Tibial nerve (tissue), 4 donors: ENCODE measurements at regions not wholly inside any gene's neighbourhood (a gene's known extent, or its start where the extent isn't known, plus 50 kb on each side); places are given as distances from the start of the nearest gene placed in this dataset.
"Not testable (repeated sequence)": the region's sequence is repeated elsewhere in the genome, so short reads cannot be mapped to it uniquely, and the experiment has no call there.

Source experiments
- DNase-seq, 2 donors: peaks; one replicate each; pipeline ENCODE4 v3.0.0-alpha.2; 2019; ENCODE audit warnings: low spot score in 2 of 2
- H3K27ac ChIP-seq, 4 donors: fragments of 200-600 bp; sonication (generic) in 3 of 4; one replicate each; pipeline ENCODE4 v1.5.1; 2017 to 2019; ENCODE audit warnings: mild to moderate bottlenecking in 1 of 4
- H3K27me3 ChIP-seq, 2 donors: fragments of 200-600 bp; sonication (generic) in 1 of 2; one replicate each; pipeline versions ENCODE4 v1.5.1 to v1.6.0; 2017 to 2019
- H3K36me3 ChIP-seq, 3 donors: fragments of 200-600 bp; sonication (generic); one replicate each; pipeline ENCODE4 v1.5.1; 2018 to 2019
- H3K4me1 ChIP-seq, 4 donors: fragments of 200-600 bp; sonication (generic) in 3 of 4; one replicate each; pipeline ENCODE4 v1.5.1; 2017 to 2019
- H3K4me3 ChIP-seq, 4 donors: fragments of 200-600 bp; sonication (generic) in 3 of 4; one replicate each; pipeline ENCODE4 v1.5.1; 2017 to 2019; ENCODE audit warnings: mild to moderate bottlenecking in 1 of 4, moderate library complexity in 1 of 4
- H3K9me3 ChIP-seq, 4 donors: fragments of 200-600 bp; sonication (generic) in 3 of 4; one replicate each; pipeline ENCODE4 v1.5.1; 2017 to 2019
- CTCF ChIP-seq, 5 experiments: fragments of 200-600 bp in 3 of 5; fragments of 450-650 bp in 2 of 5; sonication (generic) in 3 of 5; IDR thresholded peaks; one replicate each; pipeline ENCODE4 v1.5.1; 2016 to 2019; ENCODE audit warnings: antibody characterized with exemption in 5 of 5, mild to moderate bottlenecking in 3 of 5, moderate library complexity in 2 of 5
- EP300 ChIP-seq, 2 donors: sonication (generic); formaldehyde crosslinking; IDR thresholded peaks; one replicate each; pipeline ENCODE4 v1.6.1; 2017; ENCODE audit warnings: antibody characterized with exemption in 2 of 2, mild to moderate bottlenecking in 1 of 2
- POLR2A ChIP-seq, 2 donors: fragments of 450-650 bp; IDR thresholded peaks; one replicate each; pipeline ENCODE4 v1.6.1; 2017; ENCODE audit warnings: antibody characterized with exemption in 2 of 2, mild to moderate bottlenecking in 2 of 2, moderate library complexity in 2 of 2
- WGBS, 2 donors: methylation state at CpG; one replicate each; pipeline ENCODE4 v1.1.5; 2018; 5-methylcytosine and 5-hydroxymethylcytosine counted together

DNA sequence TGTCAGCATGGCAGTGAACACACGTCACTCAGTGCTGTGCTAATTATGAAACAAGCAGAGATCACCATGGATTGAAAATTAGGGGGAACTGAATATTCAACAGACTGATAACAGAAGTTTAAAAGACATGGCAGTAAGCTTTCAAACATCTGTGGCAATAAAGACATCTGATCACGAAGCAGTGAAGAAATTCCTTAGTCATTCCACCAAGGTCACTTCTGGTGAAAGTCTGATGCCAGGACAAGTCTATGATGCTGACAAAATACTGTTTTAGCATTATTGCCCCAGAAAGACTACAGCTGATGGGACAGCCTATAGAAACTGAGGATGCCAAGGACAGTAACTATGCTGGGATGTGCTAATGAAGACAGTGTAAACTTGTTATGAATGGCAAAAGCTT, 126.9 kb upstream of the RBM19 start:
- no peak overlapping the region for H3K4me3 ChIP-seq

DNA sequence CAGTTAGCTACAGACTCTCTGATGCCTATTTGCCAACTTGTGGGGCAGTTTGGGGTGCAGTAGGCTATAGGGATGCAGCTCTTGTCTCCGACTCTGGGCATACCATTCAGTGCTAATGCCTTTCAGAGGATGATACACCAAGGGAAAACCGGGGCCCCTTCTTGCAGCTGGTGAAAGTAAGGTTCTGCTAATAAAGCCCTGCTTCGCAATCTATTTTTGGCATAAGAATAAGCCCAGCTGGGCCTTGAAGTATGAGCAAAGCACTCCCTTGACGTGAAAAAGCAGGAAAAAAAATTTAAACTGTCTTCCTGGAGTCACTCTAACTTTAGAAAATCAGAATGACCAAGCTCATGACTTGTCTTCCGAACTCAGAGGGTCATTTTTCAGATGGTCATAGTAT, 124.1 kb upstream of the RBM19 start:
- no peaks in the 10 kb centered on the region for H3K27me3 ChIP-seq
- H3K4me3 ChIP-seq = no peak overlapping the region
- TF ChIP-seq POLR2A (IDR thresholded peaks at IDR 0.05) (no peak), EP300 (IDR thresholded peaks at IDR 0.05) (no peak), CTCF (IDR thresholded peaks at IDR 0.05) (no peak)
- H3K4me1 ChIP-seq = no peaks in the 10 kb centered on the region
- peaks cover 0 to 14% (median 0%) of the 10 kb centered on the region in 4 donors for H3K9me3 ChIP-seq
- no peak for DNase-seq
- no peak overlapping the region for H3K27ac ChIP-seq
- 60 to 71% methylated on average over 5 of the region's 5 CpGs for WGBS, 2 donors
- no peaks in the 10 kb centered on the region for H3K36me3 ChIP-seq

More for the DNA sequence above, 126.9 kb upstream of the RBM19 start:
- H3K36me3 ChIP-seq = no peaks in the 10 kb centered on the region
- 65 to 68% methylated on average over 2 of the region's 2 CpGs for WGBS, 2 donors
- no peaks in the 10 kb centered on the region for H3K27me3 ChIP-seq
- no peak for DNase-seq
- no peaks in the 10 kb centered on the region for H3K4me1 ChIP-seq
- peaks cover 0 to 14% (median 0%) of the 10 kb centered on the region in 4 donors for H3K9me3 ChIP-seq
- TF ChIP-seq CTCF (IDR thresholded peaks at IDR 0.05) = no peak
- H3K27ac ChIP-seq = no peak overlapping the region

DNA sequence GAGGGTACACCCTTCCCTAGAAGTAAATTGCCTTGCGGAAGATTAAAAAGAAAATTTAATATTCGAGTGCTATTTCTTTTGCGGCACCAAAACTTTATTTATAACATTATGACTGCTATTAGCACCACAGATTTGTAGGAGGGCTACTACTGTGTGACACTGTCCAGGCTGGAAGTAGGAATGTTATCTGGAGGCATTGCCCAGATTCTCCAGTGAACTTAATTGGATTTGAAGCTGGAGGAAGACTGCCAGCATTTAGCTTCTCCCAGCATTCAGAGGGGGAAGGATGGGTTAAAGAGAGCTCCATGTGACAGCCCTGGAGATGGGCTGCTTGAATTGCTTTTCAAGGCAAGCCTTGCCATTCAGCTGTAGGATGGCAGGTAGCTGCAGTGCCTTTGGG, 107.0 kb upstream of the RBM19 start:
- Histone ChIP-seq H3K4me3 (no peak overlapping the region), H3K27me3 (no peaks in the 10 kb centered on the region), H3K4me1 (no peaks in the 10 kb centered on the region), H3K27ac (no peak overlapping the region), H3K9me3 (no peaks in the 10 kb centered on the region), H3K36me3 (no peaks in the 10 kb centered on the region)
- 93 to 96% methylated on average over 3 of the region's 3 CpGs for WGBS, 2 donors
- no peak for DNase-seq
- TF ChIP-seq CTCF (IDR thresholded peaks at IDR 0.05) (no peak), EP300 (IDR thresholded peaks at IDR 0.05) (no peak), POLR2A (IDR thresholded peaks at IDR 0.05) (no peak)

- Histone ChIP-seq H3K4me3 (no peak overlapping the region), H3K4me1 (no peaks in the 10 kb centered on the region), H3K27me3 (no peaks in the 10 kb centered on the region), H3K27ac (no peak overlapping the region), H3K9me3 (peaks cover 0 to 8% (median 0%) of the 10 kb centered on the region in 4 donors), H3K36me3 (no peaks in the 10 kb centered on the region)
- TF ChIP-seq EP300 (IDR thresholded peaks at IDR 0.05) (no peak), CTCF (IDR thresholded peaks at IDR 0.05) (no peak), POLR2A (IDR thresholded peaks at IDR 0.05) (no peak)
- 57 to 64% methylated on average over 2 of the region's 2 CpGs for WGBS, 2 donors
- no peak for DNase-seq
These were observed 103.4 kb upstream of the RBM19 start for GRCh38 chr12:114069507-114069906.

- Histone ChIP-seq H3K36me3 (no peaks in the 10 kb centered on the region), H3K27ac (no peak overlapping the region), H3K4me3 (no peak overlapping the region), H3K9me3 (peaks cover 0 to 29% (median 0%) of the 10 kb centered on the region in 4 donors), H3K4me1 (no peaks in the 10 kb centered on the region), H3K27me3 (no peaks in the 10 kb centered on the region)
- TF ChIP-seq CTCF (IDR thresholded peaks at IDR 0.05) = no peak
- TF ChIP-seq EP300 (IDR thresholded peaks at IDR 0.05) = no peak
- no peak for TF ChIP-seq POLR2A (IDR thresholded peaks at IDR 0.05)
- WGBS, 2 donors = 76 to 84% methylated on average over 3 to 4 of the region's 4 CpGs
- no peak for DNase-seq
These were observed 98.4 kb upstream of the RBM19 start for GRCh38 chr12:114064497-114064896.

DNA sequence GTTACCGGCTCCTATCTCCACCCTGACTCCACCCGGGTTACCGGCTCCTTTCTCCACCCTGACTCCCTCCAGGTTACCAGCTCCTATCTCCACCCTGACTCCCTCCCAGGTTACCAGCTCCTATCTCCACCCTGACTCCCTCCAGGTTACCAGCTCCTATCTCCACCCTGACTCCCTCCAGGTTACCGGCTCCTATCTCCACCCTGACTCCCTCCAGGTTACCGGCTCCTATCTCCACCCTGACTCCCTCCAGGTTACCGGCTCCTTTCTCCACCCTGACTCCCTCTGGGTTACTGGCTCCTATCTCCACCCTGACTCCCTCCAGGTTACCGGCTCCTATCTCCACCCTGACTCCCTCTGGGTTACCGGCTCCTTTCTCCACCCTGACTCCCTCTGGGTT, 97.9 kb upstream of the RBM19 start:
- H3K27ac ChIP-seq, H3K4me3 ChIP-seq, H3K27me3 ChIP-seq, H3K36me3 ChIP-seq, H3K4me1 ChIP-seq, DNase-seq: not testable (repeated sequence)
- WGBS, 2 donors = 77 to 84% methylated on average over 4 to 6 of the region's 8 CpGs
- peaks cover 0 to 32% (median 0%) of the 10 kb centered on the region in 4 donors for H3K9me3 ChIP-seq
